IPS DF 6.9 (cell line): ENCODE measurements at regions not wholly inside any gene's neighbourhood (a gene's known extent, or its start where the extent isn't known, plus 50 kb on each side); places are given as distances from the start of the nearest gene placed in this dataset.

Experiments
- DNase-seq: peaks from one replicate; pipeline ENCODE4 v3.0.0-alpha.2; 2013; ENCODE audit warnings: low read depth, low spot score
- H3K27ac ChIP-seq: one replicate; pipeline ENCODE4 v1.5.1; 2013; ENCODE audit warnings: low read length, control low read depth
- H3K27me3 ChIP-seq: 2 replicates; pipeline ENCODE4 v1.6.1; 2013; ENCODE audit warnings: mild to moderate bottlenecking, low read length; ENCODE audit not compliant: control insufficient read depth, insufficient read depth
- H3K36me3 ChIP-seq: 2 replicates; pipeline ENCODE4 v1.6.1; 2013; ENCODE audit warnings: low read length; ENCODE audit not compliant: control insufficient read depth, insufficient read depth
- H3K4me1 ChIP-seq: 2 replicates; pipeline ENCODE4 v1.6.1; 2013; ENCODE audit warnings: low read length; ENCODE audit not compliant: control insufficient read depth, insufficient read depth
- H3K4me3 ChIP-seq: 2 replicates; pipeline ENCODE4 v1.5.1; 2013; ENCODE audit warnings: mild to moderate bottlenecking, low read length
- H3K9me3 ChIP-seq: 2 replicates; pipeline ENCODE4 v1.6.1; 2013; ENCODE audit warnings: low read length, inconsistent platforms; ENCODE audit not compliant: control insufficient read depth, insufficient read depth
- WGBS: extraction: QIAGEN DNeasy Blood & Tissue Kit; methylation state at CpG from one replicate; pipeline ENCODE4 v1.1.7; 2013; ENCODE audit warnings: mixed read lengths, missing lambda C conversion rate; ENCODE audit not compliant: insufficient read length, insufficient coverage; 5-methylcytosine and 5-hydroxymethylcytosine counted together

GRCh38 chr13:76715075-76715474 is 171.1 kb downstream of the KCTD12 start:
- Histone ChIP-seq H3K27me3 (no peaks in the 10 kb centered on the region), H3K27ac (no peak overlapping the region), H3K4me3 (no peak overlapping the region), H3K36me3 (no peaks in the 10 kb centered on the region), H3K4me1 (no peaks in the 10 kb centered on the region), H3K9me3 (no peaks in the 10 kb centered on the region; the same call in 1 of the 2 replicates)
- no peak for DNase-seq
- no CpG with 5 or more reads among the region's 4 CpGs for whole genome bisulfite sequencing

DNA sequence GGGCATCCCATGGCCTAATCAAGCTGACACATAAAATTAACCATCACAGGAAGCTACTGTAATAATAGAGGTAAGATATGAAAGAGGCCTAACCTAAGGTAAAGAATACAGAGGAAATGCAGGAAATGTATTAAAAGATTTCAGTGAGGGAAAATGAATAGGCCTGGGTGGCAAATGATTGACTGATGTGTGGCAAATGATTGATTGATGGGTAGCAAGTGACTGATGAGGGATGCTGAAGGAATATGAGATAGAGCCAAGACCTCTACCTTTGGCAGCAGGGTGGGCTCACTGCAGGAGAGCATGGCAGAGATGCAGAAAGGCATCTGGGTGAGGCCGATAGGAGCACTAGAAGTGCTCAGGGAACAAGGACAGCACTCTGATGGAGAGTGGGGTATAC is 172.9 kb downstream of the KCTD12 start:
- Histone ChIP-seq H3K27ac (no peak overlapping the region), H3K4me1 (no peaks in the 10 kb centered on the region), H3K4me3 (no peak overlapping the region), H3K36me3 (no peaks in the 10 kb centered on the region), H3K27me3 (no peaks in the 10 kb centered on the region), H3K9me3 (no peaks in the 10 kb centered on the region; the same call in 1 of the 2 replicates)
- no peak for DNase-seq
- no CpG with 5 or more reads among the region's 1 CpG for WGBS

DNA sequence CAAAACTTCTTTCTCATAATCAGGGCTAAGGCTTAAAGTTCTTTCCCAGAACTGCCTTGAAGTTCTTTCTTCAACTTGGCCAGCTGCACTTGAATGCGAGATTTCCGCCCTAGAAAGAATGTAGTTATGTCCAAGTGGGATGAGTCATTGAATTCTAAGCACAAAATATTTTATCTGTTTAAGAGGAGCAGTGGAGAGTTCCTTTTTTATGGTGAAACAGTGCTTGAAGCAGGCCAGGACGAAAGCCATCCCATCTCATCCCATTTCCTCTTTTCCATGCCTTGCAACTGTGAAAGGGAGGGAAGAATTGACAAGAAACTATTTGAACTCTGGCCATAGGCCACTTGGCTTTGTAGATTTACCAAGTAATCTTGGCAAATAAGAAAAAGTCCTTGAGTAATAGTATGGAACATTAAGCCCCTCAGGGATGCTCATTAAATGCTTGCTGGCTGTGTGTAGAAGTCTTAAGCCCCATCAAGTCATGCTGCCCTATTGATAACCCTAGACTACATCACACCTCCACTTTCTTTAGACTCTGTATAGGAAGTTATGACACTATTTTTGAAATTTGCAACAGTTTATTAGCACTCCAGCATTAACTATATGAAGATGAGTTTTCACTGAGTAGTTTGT is 174.5 kb downstream of the KCTD12 start:
- DNase-seq: no peak
- no peaks in the 10 kb centered on the region for H3K4me1 ChIP-seq

GRCh38 chr13:76709851-76710250 is 176.4 kb downstream of the KCTD12 start:
- H3K27ac ChIP-seq: no peak overlapping the region
- H3K4me1 ChIP-seq: no peaks in the 10 kb centered on the region
- no peak overlapping the region for H3K4me3 ChIP-seq
- no peaks in the 10 kb centered on the region for H3K27me3 ChIP-seq
- H3K36me3 ChIP-seq: no peaks in the 10 kb centered on the region
- H3K9me3 ChIP-seq: no peaks in the 10 kb centered on the region
- no peak for DNase-seq
- WGBS: no CpG with 5 or more reads among the region's 1 CpG

More for the DNA sequence above, 174.5 kb downstream of the KCTD12 start:
- Histone ChIP-seq H3K27ac (no peak overlapping the region), H3K9me3 (no peaks in the 10 kb centered on the region), H3K27me3 (no peaks in the 10 kb centered on the region), H3K36me3 (no peaks in the 10 kb centered on the region), H3K4me3 (no peak overlapping the region)
- WGBS: no CpG with 5 or more reads among the region's 3 CpGs

DNA sequence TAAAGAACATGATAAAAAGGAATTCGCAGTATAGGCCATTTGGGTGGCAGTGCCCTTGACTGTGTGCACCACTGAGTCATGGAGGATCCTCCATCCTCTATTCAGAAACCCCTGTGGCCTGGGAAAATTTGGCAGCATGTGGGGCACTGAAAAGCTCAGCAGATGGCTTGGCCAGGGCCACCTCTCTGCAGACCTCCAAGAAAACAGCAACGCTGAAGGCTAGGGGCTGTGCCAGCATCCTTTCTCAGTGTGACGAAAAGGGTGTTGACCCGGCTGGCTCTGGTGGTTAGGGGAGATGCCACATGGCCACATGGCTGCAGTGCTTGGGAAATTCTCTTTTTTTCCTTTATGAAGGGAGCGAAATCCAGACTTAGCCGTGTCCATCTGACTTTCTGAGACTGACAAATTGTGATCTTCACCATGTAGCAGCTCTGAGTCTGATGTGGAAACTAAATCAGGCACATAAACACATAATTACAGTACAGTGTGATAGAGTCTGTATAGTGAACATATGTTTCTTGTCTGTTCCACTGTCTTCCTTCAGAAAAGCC is 178.0 kb downstream of the KCTD12 start:
- DNase-seq: no peak
- no peak overlapping the region for H3K4me3 ChIP-seq
- no peaks in the 10 kb centered on the region for H3K36me3 ChIP-seq
- no peaks in the 10 kb centered on the region for H3K4me1 ChIP-seq
- no peak overlapping the region for H3K27ac ChIP-seq
- WGBS: no CpG with 5 or more reads among the region's 6 CpGs
- no peaks in the 10 kb centered on the region for H3K27me3 ChIP-seq
- H3K9me3 ChIP-seq: no peaks in the 10 kb centered on the region

DNA sequence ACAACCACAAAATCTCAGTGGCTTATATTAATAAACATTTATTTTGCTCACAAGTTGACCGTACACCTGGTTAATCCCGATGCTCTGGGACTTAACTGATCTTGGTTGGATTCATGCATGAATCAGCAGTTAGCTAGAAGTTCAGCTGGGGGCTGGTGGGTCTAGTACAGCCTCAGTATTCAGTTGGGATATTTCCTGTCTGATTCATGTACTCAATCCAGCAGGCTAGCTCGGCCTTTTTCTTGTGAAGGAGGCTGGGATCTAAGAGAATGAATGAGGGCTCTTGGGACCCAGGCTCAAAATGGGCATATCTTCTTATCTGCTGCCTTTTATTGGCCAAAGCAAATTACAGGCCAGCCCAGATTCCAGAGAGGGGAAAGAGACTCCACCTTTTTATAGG is 178.8 kb downstream of the KCTD12 start:
- no peak overlapping the region for H3K27ac ChIP-seq
- no peak for DNase-seq
- no CpG with 5 or more reads among the region's 3 CpGs for WGBS
- no peaks in the 10 kb centered on the region for H3K4me1 ChIP-seq
- H3K4me3 ChIP-seq: no peak overlapping the region
- no peaks in the 10 kb centered on the region for H3K36me3 ChIP-seq
- H3K9me3 ChIP-seq: no peaks in the 10 kb centered on the region
- H3K27me3 ChIP-seq: no peaks in the 10 kb centered on the region

DNA sequence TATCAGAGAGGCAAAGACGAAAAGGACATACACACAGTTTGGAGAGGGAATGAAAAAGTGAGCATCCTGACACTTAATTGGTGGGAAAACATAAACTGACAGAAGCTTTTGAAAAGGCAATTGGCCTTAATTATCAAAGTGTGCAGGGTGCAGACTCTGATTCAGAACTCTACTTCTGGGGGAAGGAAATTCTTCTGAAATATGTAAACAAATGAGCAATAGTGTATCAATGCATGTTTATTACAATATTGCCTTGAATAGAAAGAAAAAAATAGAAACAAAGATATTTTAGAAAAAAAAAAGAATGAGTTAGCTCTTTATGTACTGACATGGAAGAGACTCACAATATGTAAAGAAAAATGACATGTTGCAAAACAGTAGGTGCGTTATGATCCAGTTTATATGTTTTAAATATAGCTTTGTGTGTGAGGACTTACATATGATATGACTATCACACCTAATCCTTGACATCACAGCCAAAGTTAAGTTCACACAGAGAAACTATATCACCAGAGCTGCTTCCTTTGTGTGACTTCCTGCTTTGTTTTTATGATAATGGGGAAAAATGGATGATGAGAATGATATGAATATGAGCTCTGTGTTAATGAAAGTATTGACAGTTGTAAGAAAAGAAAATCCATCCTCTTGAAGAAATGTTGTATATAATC is 182.4 kb downstream of the KCTD12 start:
- no peak for DNase-seq
- Histone ChIP-seq H3K36me3 (no peaks in the 10 kb centered on the region), H3K27me3 (no peaks in the 10 kb centered on the region), H3K27ac (no peak overlapping the region), H3K4me1 (no peaks in the 10 kb centered on the region), H3K4me3 (no peak overlapping the region), H3K9me3 (no peaks in the 10 kb centered on the region)
- no CpG with 5 or more reads among the region's 2 CpGs for whole genome bisulfite sequencing

- DNase-seq: no peak
- Histone ChIP-seq H3K27me3 (no peaks in the 10 kb centered on the region), H3K4me3 (no peak overlapping the region), H3K9me3 (no peaks in the 10 kb centered on the region), H3K4me1 (no peaks in the 10 kb centered on the region), H3K36me3 (no peaks in the 10 kb centered on the region), H3K27ac (no peak overlapping the region)
- WGBS: no CpG with 5 or more reads among the region's 2 CpGs
These were observed 183.0 kb downstream of the KCTD12 start for GRCh38 chr13:76703216-76703615.

DNA sequence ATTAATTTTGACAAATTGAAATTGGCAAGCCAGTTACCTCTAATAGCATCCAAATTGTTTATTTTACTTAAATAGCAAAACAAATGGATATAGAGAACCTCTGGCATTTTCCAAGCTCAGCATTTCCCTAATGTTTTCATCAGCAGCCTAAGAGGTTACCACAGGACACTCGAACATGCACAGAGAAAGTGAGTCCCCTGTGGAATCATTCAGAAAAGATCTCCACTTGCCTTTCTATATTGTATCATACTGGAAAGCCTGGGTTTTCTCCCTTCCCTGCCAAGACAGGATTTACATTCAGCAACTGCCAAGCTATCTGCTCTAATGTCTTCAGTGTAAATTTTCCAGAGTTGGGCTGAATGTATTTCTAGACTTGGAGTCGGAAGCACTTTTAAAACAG is 188.9 kb downstream of the KCTD12 start:
- H3K27me3 ChIP-seq: no peaks in the 10 kb centered on the region
- no peaks in the 10 kb centered on the region for H3K36me3 ChIP-seq
- H3K4me1 ChIP-seq: no peaks in the 10 kb centered on the region
- H3K4me3 ChIP-seq: no peak overlapping the region
- no peaks in the 10 kb centered on the region for H3K9me3 ChIP-seq
- no peak overlapping the region for H3K27ac ChIP-seq
- WGBS: no CpG with 5 or more reads among the region's 2 CpGs
- DNase-seq: no peak

DNA sequence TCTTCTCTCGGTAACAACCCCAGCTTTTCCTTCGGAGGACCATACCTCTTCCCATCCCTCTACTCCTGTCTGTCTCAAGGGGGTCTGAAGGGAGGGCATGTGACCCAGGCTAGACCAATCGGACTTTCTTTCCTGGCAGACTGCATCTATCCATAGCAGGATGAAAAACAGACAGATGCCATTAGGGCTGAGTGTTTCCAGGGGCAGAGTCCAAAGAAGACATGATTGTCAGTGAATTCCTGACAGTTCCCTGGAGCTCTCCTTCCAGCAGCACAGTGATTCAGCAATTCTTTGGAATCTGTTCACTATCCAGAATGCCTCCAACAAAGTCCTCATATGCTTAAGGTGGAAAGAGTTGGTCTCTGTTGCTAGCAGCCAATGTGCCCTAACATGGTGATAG is 189.8 kb downstream of the KCTD12 start:
- DNase-seq: no peak
- no CpG with 5 or more reads among the region's 3 CpGs for WGBS
- Histone ChIP-seq H3K27ac (no peak overlapping the region), H3K27me3 (no peaks in the 10 kb centered on the region), H3K4me1 (no peaks in the 10 kb centered on the region), H3K9me3 (no peaks in the 10 kb centered on the region), H3K36me3 (no peaks in the 10 kb centered on the region), H3K4me3 (no peak overlapping the region)

DNA sequence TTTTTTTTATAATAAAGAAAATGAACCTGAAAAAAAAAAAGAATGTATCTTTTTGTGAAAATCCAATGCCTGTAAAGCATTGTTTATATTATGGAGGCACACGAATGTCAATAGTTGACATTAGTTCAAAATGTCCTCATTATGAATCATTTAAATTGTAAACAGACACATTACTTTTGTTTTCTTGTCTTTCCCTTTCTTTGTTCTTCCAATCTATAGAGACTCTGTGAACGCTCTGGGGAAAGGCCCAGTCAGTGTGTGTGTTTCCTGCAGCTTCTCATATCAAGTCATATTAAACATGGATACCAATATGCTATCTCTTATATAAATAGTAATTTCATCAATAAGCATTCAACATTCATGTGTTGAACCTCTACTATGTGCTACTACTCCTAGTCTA is 193.1 kb downstream of the KCTD12 start:
- Histone ChIP-seq H3K4me3 (no peak overlapping the region), H3K27me3 (no peaks in the 10 kb centered on the region), H3K27ac (no peak overlapping the region), H3K36me3 (no peaks in the 10 kb centered on the region), H3K4me1 (no peaks in the 10 kb centered on the region), H3K9me3 (no peaks in the 10 kb centered on the region)
- DNase-seq: no peak
- no CpG with 5 or more reads among the region's 2 CpGs for WGBS
